ENCODE measurements at regions not wholly inside any gene's neighbourhood (a gene's known extent, or its start where the extent isn't known, plus 50 kb on each side); places are given as distances from the start of the nearest gene placed in this dataset.
"Not testable (repeated sequence)": the region's sequence is repeated elsewhere in the genome, so short reads cannot be mapped to it uniquely, and the experiment has no call there.

DNA sequence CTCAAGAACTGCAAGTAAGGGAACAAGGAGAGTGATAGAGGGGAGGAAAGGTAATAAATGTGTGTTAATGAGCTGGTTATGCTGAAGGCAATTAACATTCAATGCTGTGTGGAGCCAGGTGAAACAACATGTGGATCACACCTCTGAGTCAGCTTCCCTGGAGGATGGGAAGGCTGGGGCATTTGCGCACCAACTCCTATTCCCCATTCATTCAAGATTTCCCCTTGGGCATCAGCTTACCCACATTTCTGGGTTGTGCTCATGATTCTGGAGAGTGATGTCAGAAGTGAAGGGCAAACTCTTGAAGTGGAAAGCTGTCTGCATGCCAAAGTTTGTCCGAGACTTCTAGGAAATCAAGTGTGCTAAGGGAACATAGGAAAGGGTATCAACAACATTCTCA, 461.4 kb downstream of the MID1IP1 start:
- no peak overlapping the region for H3K27ac ChIP-seq (ENCODE audit: low read length)
- WGBS (ENCODE audit: insufficient coverage, low lambda C conversion rate) = no CpG with 5 or more reads among the region's 2 CpGs
- H3K4me1 ChIP-seq (ENCODE audit: control insufficient read depth, insufficient read depth, low read length) = peaks cover 6% of the 10 kb centered on the region

DNA sequence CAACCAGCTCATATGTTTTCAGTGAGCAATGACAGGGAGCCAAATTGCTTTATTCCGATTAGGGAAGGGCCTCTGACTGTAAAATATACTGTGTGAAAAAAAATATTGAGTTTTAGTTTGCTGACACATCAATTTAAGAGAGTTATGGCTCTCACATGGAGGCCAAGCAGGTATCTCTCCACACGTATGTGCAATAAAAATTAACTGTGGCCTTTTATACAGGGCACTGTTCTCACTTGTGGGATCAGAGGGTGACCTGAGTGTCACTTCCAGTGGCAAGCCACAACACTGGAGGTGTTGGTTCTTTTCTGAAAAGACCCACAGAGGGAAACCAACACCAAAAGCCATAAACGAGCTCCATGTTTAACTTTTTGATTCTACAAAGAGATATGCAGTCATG, 462.8 kb downstream of the MID1IP1 start:
- Histone ChIP-seq H3K27me3 (ENCODE audit: control insufficient read depth, insufficient read depth, low read length) (no peaks in the 10 kb centered on the region), H3K36me3 (ENCODE audit: control insufficient read depth, insufficient read depth, low read length) (no peaks in the 10 kb centered on the region), H3K9me3 (ENCODE audit: control insufficient read depth, low read depth, low read length) (no peaks in the 10 kb centered on the region), H3K27ac (ENCODE audit: low read length) (peak overlapping the region; percentile 23), H3K4me3 (ENCODE audit: low read length) (no peak overlapping the region), H3K4me1 (ENCODE audit: control insufficient read depth, insufficient read depth, low read length) (peaks cover 2% of the 10 kb centered on the region)
- WGBS (ENCODE audit: insufficient coverage, low lambda C conversion rate) = no CpG with 5 or more reads among the region's 3 CpGs
- peak; percentile 16 to 55 for DNase-seq

More for the DNA sequence above, 461.4 kb downstream of the MID1IP1 start:
- Histone ChIP-seq H3K4me3 (ENCODE audit: low read length) (no peak overlapping the region), H3K9me3 (ENCODE audit: control insufficient read depth, low read depth, low read length) (no peaks in the 10 kb centered on the region), H3K36me3 (ENCODE audit: control insufficient read depth, insufficient read depth, low read length) (no peaks in the 10 kb centered on the region), H3K27me3 (ENCODE audit: control insufficient read depth, insufficient read depth, low read length) (no peaks in the 10 kb centered on the region)
- DNase-seq = no peak

DNA sequence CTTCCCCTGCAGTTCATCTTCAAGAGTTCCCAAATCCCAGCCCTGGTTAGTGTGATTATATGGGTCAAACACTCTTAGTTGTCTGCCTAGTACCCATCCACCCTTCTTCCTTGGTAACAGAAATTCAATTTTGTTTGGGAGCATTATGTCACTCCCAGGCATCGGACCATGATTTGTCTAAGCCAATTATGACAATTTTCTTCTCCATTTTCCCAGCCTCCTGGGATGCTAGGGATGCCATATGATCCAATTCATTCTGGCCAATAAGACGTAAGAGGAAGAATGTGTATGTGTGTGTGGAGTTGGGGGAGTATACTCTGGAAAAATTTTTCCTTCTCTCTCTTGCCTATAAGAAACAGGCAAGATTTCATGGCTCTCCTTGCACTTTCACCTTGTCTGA, 465.9 kb downstream of the MID1IP1 start:
- no CpG with 5 or more reads among the region's 2 CpGs for WGBS (ENCODE audit: insufficient coverage, low lambda C conversion rate)
- H3K27ac ChIP-seq (ENCODE audit: low read length) = no peak overlapping the region
- no peaks in the 10 kb centered on the region for H3K36me3 ChIP-seq (ENCODE audit: control insufficient read depth, insufficient read depth, low read length)
- no peaks in the 10 kb centered on the region for H3K27me3 ChIP-seq (ENCODE audit: control insufficient read depth, insufficient read depth, low read length)
- peaks cover 2% of the 10 kb centered on the region for H3K4me1 ChIP-seq (ENCODE audit: control insufficient read depth, insufficient read depth, low read length)
- H3K9me3 ChIP-seq (ENCODE audit: control insufficient read depth, low read depth, low read length) = no peaks in the 10 kb centered on the region
- H3K4me3 ChIP-seq (ENCODE audit: low read length) = no peak overlapping the region
- no peak for DNase-seq

- no peak for DNase-seq
- H3K36me3 ChIP-seq (ENCODE audit: control insufficient read depth, insufficient read depth, low read length) = no peaks in the 10 kb centered on the region
These were observed 466.9 kb downstream of the MID1IP1 start for GRCh38 chrX:39268207-39268606.

GRCh38 chrX:39275500-39276068, 474.3 kb downstream of the MID1IP1 start:
- Histone ChIP-seq H3K9me3 (ENCODE audit: control insufficient read depth, low read depth, low read length) (peaks cover 12% of the 10 kb centered on the region), H3K27ac (ENCODE audit: low read length) (no peak overlapping the region), H3K36me3 (ENCODE audit: control insufficient read depth, insufficient read depth, low read length) (no peaks in the 10 kb centered on the region), H3K4me3 (ENCODE audit: low read length) (no peak overlapping the region), H3K27me3 (ENCODE audit: control insufficient read depth, insufficient read depth, low read length) (no peaks in the 10 kb centered on the region), H3K4me1 (ENCODE audit: control insufficient read depth, insufficient read depth, low read length) (no peaks in the 10 kb centered on the region)
- no peak for DNase-seq
- no CpG with 5 or more reads among the region's 23 CpGs for WGBS (ENCODE audit: insufficient coverage, low lambda C conversion rate)

More at GRCh38 chrX:39268207-39268606, 466.9 kb downstream of the MID1IP1 start:
- Histone ChIP-seq H3K4me3 (ENCODE audit: low read length) (no peak overlapping the region), H3K4me1 (ENCODE audit: control insufficient read depth, insufficient read depth, low read length) (peaks cover 2% of the 10 kb centered on the region), H3K9me3 (ENCODE audit: control insufficient read depth, low read depth, low read length) (no peaks in the 10 kb centered on the region), H3K27me3 (ENCODE audit: control insufficient read depth, insufficient read depth, low read length) (no peaks in the 10 kb centered on the region), H3K27ac (ENCODE audit: low read length) (no peak overlapping the region)

DNA sequence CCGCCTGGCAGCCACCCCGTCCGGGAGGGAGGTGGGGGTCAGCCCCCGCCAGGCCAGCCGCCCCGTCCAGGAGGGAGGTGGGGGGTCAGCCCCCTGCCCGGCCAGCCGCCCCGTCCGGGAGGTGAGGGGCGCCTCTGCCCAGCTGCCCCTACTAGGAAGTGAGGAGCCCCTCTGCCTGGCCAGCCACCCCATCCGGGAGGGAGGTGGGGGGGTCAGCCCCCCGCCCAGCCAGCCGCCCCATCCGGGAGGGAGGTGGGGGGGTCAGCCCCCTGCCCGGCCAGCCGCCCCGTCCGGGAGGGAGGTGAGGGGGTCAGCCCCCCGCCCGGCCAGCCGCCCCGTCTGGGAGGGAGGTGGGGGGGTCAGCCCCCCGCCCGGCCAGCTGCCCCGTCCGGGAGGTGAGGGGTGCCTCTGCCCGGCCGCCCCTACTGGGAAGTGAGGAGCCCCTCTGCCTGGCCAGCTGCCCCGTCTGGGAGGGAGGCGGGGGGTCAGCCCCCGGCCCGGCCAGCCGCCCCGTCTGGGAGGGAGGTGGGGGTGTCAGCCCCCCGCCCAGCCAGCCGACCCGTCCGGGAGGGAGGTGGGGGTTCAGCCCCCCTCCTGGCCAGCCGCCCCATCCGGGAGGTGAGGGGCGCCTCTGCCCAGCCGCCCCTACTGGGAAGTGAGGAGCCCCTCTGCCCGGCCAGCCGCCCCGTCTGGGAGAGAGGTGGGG, 476.6 kb downstream of the MID1IP1 start:
- H3K27me3 ChIP-seq (ENCODE audit: control insufficient read depth, insufficient read depth, low read length); DNase-seq; H3K36me3 ChIP-seq (ENCODE audit: control insufficient read depth, insufficient read depth, low read length); H3K27ac ChIP-seq (ENCODE audit: low read length); H3K4me1 ChIP-seq (ENCODE audit: control insufficient read depth, insufficient read depth, low read length); H3K4me3 ChIP-seq (ENCODE audit: low read length): not testable (repeated sequence)
- WGBS (ENCODE audit: insufficient coverage, low lambda C conversion rate) = no CpG with 5 or more reads among the region's 46 CpGs
- H3K9me3 ChIP-seq (ENCODE audit: control insufficient read depth, low read depth, low read length) = peaks cover 12% of the 10 kb centered on the region

GRCh38 chrX:39283239-39283638, 482.0 kb downstream of the MID1IP1 start:
- no peaks in the 10 kb centered on the region for H3K36me3 ChIP-seq (ENCODE audit: control insufficient read depth, insufficient read depth, low read length)

GRCh38 chrX:39288592-39288991, 487.3 kb downstream of the MID1IP1 start:
- Histone ChIP-seq H3K4me1 (ENCODE audit: control insufficient read depth, insufficient read depth, low read length) (no peaks in the 10 kb centered on the region), H3K27me3 (ENCODE audit: control insufficient read depth, insufficient read depth, low read length) (no peaks in the 10 kb centered on the region), H3K27ac (ENCODE audit: low read length) (no peak overlapping the region), H3K36me3 (ENCODE audit: control insufficient read depth, insufficient read depth, low read length) (no peaks in the 10 kb centered on the region), H3K9me3 (ENCODE audit: control insufficient read depth, low read depth, low read length) (peaks cover 3% of the 10 kb centered on the region), H3K4me3 (ENCODE audit: low read length) (no peak overlapping the region)
- no CpG with 5 or more reads among the region's 3 CpGs for WGBS (ENCODE audit: insufficient coverage, low lambda C conversion rate)
- no peak for DNase-seq

More at GRCh38 chrX:39283239-39283638, 482.0 kb downstream of the MID1IP1 start:
- Histone ChIP-seq H3K27me3 (ENCODE audit: control insufficient read depth, insufficient read depth, low read length) (no peaks in the 10 kb centered on the region), H3K27ac (ENCODE audit: low read length) (no peak overlapping the region), H3K9me3 (ENCODE audit: control insufficient read depth, low read depth, low read length) (peaks cover 3% of the 10 kb centered on the region), H3K4me1 (ENCODE audit: control insufficient read depth, insufficient read depth, low read length) (no peaks in the 10 kb centered on the region), H3K4me3 (ENCODE audit: low read length) (no peak overlapping the region)
- no peak for DNase-seq

DNA sequence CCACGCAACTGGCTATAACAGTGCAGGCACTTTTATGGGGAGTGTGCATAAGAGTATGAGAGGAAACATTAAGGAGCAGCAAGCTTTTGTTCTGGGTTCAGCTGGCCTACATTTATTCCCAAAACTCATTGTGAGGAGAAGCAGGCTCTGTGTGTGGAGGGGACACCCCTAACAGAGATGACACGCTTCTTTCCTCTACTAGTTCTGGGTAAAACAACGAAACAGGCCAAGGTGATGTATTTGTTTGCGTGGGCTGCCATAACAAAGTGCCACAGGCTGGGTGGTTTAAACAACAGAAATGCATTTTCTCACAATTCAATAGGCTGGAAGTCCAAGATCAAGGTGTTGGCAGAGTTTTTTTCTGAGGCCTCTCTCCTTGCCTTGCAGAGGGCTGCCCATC, 488.6 kb downstream of the MID1IP1 start:
- H3K27me3 ChIP-seq (ENCODE audit: control insufficient read depth, insufficient read depth, low read length) = no peaks in the 10 kb centered on the region
- no peaks in the 10 kb centered on the region for H3K4me1 ChIP-seq (ENCODE audit: control insufficient read depth, insufficient read depth, low read length)
- H3K4me3 ChIP-seq (ENCODE audit: low read length) = no peak overlapping the region
- WGBS (ENCODE audit: insufficient coverage, low lambda C conversion rate) = no CpG with 5 or more reads among the region's 4 CpGs
- H3K36me3 ChIP-seq (ENCODE audit: control insufficient read depth, insufficient read depth, low read length) = no peaks in the 10 kb centered on the region
- DNase-seq = no peak
- H3K27ac ChIP-seq (ENCODE audit: low read length) = no peak overlapping the region
- H3K9me3 ChIP-seq (ENCODE audit: control insufficient read depth, low read depth, low read length) = no peaks in the 10 kb centered on the region

DNA sequence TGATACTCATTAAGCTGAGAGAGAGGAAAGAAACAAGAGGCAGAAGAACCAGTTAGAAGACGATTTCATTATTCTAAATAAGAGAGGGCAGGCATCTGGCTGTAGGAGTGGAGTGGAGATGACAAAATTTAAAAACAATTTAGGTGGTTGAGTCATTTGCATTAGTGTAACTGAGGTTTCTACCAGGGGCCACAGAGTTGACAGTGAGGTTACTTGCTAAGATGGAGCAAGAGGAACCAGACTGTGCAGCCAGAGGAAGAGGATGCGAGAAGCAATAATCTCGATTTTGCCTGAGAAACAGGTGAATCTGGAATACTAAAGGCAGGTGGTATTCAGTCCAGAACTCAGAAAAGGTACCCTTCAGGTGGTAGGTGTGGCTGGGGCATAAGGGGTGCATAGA, 491.9 kb downstream of the MID1IP1 start:
- WGBS (ENCODE audit: insufficient coverage, low lambda C conversion rate) = no CpG with 5 or more reads among the region's 3 CpGs
- Histone ChIP-seq H3K4me3 (ENCODE audit: low read length) (no peak overlapping the region), H3K4me1 (ENCODE audit: control insufficient read depth, insufficient read depth, low read length) (no peaks in the 10 kb centered on the region), H3K27me3 (ENCODE audit: control insufficient read depth, insufficient read depth, low read length) (no peaks in the 10 kb centered on the region), H3K36me3 (ENCODE audit: control insufficient read depth, insufficient read depth, low read length) (no peaks in the 10 kb centered on the region), H3K27ac (ENCODE audit: low read length) (no peak overlapping the region), H3K9me3 (ENCODE audit: control insufficient read depth, low read depth, low read length) (no peaks in the 10 kb centered on the region)
- no peak for DNase-seq

GRCh38 chrX:39296472-39296871, 495.2 kb downstream of the MID1IP1 start:
- DNase-seq = no peak
- WGBS (ENCODE audit: insufficient coverage, low lambda C conversion rate) = no CpG with 5 or more reads among the region's 5 CpGs
- Histone ChIP-seq H3K27ac (ENCODE audit: low read length) (no peak overlapping the region), H3K4me1 (ENCODE audit: control insufficient read depth, insufficient read depth, low read length) (no peaks in the 10 kb centered on the region), H3K27me3 (ENCODE audit: control insufficient read depth, insufficient read depth, low read length) (no peaks in the 10 kb centered on the region), H3K36me3 (ENCODE audit: control insufficient read depth, insufficient read depth, low read length) (no peaks in the 10 kb centered on the region), H3K9me3 (ENCODE audit: control insufficient read depth, low read depth, low read length) (no peaks in the 10 kb centered on the region), H3K4me3 (ENCODE audit: low read length) (no peak overlapping the region)
